KOPT-K1 (cell line): ENCODE measurements at regions not wholly inside any gene's neighbourhood (a gene's known extent, or its start where the extent isn't known, plus 50 kb on each side); places are given as distances from the start of the nearest gene placed in this dataset.
"Not testable (repeated sequence)": the region's sequence is repeated elsewhere in the genome, so short reads cannot be mapped to it uniquely, and the experiment has no call there.

Experiments
- H3K27ac ChIP-seq: fragments of 200-600 bp; sonication (generic); 2 replicates; pipeline ENCODE4 v1.5.1; 2016; ENCODE audit warnings: antibody characterized with exemption, mild to moderate bottlenecking, low read depth, low read length; ENCODE audit not compliant: poor library complexity, severe bottlenecking
- H3K36me3 ChIP-seq: fragments of 200-600 bp; sonication (generic); 2 replicates; pipeline ENCODE4 v1.5.1; 2017; ENCODE audit warnings: antibody characterized with exemption, mild to moderate bottlenecking, low read length, moderate library complexity; ENCODE audit not compliant: insufficient read depth
- H3K9me3 ChIP-seq: fragments of 200-600 bp; sonication (generic); 2 replicates; pipeline ENCODE4 v1.5.1; 2017; ENCODE audit warnings: antibody characterized with exemption, low read length, mild to moderate bottlenecking; ENCODE audit not compliant: insufficient read depth, poor library complexity, severe bottlenecking

DNA sequence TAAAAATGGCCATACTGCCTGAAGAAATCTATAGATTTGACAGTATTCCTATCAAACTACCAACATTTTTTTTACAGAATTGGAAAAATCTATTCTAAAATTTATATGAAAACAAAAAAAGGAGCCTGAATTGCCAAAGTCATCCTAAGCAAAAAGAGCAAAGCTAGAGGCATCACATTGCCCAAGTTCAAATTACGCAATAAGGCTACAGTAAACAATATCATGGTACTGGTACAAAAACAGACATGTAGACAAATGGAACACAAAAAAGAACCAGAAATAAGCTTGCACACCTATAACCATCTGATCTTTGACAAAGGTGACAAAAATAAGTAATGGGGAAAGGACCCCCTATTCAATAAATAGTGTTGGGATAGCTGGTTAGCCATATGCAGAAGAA lies 50.2 kb upstream of the THSD7B start:
- Histone ChIP-seq H3K9me3 (no peaks in the 10 kb centered on the region), H3K36me3 (no peaks in the 10 kb centered on the region), H3K27ac (no peak overlapping the region)

DNA sequence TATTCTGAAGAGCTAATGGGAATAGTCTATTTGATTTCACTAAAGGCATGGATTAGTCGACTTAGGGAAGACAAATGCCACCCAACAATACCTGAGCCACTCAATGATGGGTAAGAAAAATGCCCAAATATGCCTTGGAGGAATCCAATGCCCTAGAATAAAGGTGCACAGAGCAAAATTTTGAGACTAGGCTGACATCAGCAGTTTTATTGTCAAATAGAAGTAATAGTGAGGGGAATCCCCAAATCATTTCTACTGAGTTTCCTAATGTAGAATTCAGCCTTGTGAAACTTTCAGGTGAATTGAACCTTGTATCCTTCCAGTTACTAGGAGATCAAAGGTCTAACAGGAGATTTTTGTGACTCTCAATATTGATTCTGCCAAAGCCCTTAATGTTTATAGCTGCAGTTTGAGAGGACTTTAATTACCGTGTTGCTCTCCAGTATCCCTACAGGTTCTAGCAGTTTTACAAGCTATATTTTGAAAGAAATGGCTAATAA lies 50.8 kb upstream of the THSD7B start:
- H3K36me3 ChIP-seq: no peaks in the 10 kb centered on the region
- H3K27ac ChIP-seq: no peak overlapping the region
- H3K9me3 ChIP-seq: no peaks in the 10 kb centered on the region

DNA sequence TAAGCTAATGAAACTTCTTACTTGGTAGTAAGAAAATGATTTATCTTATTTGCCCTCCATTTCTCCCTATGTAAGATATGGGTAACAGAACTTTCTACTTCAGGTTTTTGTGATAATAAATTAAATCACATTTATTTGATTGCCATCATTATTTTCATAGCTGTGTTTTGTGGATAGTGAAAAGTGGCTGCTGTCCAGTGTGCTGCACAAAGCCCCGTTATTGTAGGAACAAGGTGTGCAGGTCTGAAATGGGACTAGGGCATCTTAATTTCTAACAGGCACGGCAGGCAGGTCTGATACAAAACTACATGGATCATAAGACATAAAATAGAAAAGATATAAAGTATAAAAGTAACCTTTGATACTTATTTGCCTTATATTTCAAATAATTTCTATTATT lies 51.6 kb upstream of the THSD7B start:
- H3K9me3 ChIP-seq: no peaks in the 10 kb centered on the region
- H3K27ac ChIP-seq: no peak overlapping the region
- no peaks in the 10 kb centered on the region for H3K36me3 ChIP-seq

DNA sequence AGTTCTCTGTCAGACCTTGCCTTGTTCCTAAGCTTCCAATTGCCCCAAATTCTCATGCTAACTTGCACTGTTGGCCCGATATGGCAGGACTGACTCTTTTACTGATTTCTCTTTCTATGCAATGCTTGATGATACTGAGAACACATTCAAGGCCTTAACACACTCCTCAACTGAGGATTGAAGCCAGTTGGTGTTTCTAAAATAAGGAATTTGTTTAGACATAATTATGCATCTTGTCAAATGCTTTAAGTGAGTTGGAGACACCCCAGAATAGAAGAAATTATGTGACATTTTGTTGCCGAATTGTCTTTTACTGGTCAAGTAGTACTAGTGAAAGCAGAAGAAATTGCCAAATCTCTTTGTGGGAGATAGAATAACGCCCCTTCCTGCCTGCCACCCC lies 60.0 kb upstream of the THSD7B start:
- Histone ChIP-seq H3K36me3 (no peaks in the 10 kb centered on the region), H3K27ac (no peak overlapping the region), H3K9me3 (no peaks in the 10 kb centered on the region)

DNA sequence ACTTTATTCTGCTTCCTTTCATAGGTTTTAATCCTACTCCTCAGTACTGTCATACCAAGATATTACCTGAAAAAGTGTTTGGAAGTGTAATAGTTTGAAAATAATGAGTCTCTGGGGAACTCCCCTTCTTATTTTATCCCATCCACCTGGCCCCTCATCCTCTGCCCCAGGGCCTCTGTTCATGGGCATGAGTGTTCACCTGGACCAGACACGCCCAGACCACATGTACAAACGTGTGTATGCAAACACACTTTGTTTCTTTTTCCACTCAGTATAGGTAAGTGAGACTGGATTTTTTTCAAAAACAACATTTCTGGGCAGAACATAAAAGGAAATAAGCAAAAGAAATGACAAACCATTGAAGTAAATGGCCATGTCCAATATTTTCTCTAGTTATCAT lies 62.1 kb upstream of the THSD7B start:
- H3K9me3 ChIP-seq: no peaks in the 10 kb centered on the region
- no peak overlapping the region for H3K27ac ChIP-seq
- no peaks in the 10 kb centered on the region for H3K36me3 ChIP-seq

DNA sequence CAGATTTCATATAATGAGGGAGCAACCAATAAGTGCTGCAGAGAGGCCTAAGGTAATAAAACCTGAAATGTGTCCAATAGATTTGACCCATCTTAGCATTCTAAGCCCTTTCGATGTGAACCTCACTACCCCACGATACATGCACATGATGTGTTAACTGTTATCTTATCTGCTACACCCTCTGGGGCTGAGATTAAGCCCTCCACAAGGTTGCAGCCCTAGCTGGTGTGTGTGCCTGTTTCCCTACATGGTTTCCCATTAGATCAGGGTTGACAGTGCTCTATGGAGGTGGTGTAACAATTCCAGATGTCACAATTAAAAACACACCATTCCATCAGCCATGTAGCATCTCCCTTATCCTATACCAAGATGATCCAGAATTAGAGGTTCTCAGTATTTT lies 68.9 kb upstream of the THSD7B start:
- Histone ChIP-seq H3K27ac (no peak overlapping the region), H3K36me3 (no peaks in the 10 kb centered on the region), H3K9me3 (no peaks in the 10 kb centered on the region)

DNA sequence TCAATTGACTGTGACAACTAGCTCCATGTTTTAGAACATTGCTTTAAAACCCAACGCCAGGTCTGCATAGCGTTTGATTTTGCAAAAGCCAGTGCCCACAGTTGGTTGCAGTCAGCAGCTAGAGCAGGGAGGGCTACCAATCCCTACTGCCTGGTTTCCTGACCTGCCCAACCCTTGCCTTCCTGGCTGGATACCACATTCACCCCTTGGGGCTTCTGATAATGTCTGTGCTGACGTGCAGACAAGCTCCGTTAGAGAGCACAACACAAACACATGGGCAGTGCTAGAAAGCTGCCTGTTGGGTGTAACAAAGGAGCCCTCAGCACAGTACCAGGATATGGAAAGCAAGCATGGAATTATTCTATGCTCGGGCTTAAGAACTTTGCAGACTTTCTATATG lies 71.4 kb upstream of the THSD7B start:
- Histone ChIP-seq H3K27ac (no peak overlapping the region), H3K36me3 (no peaks in the 10 kb centered on the region), H3K9me3 (no peaks in the 10 kb centered on the region)

DNA sequence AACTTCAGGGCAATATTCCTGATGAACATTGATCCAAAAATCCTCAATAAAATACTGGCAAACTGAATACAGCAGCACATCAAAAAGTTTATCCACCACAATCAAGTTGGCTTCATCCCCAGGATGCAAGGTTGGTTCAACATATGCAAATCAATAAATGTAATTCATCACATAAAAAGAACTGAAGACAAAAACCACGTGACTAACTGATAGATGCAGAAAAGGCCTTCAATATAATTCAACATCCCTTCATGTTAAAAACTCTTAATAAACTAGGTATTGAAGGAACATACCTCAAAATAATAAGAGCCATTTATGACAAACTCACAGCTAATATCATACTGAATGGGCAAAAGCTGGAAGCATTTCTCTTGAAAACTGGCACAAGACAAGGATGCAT lies 85.3 kb upstream of the THSD7B start:
- H3K36me3 ChIP-seq, H3K27ac ChIP-seq, H3K9me3 ChIP-seq: not testable (repeated sequence)

DNA sequence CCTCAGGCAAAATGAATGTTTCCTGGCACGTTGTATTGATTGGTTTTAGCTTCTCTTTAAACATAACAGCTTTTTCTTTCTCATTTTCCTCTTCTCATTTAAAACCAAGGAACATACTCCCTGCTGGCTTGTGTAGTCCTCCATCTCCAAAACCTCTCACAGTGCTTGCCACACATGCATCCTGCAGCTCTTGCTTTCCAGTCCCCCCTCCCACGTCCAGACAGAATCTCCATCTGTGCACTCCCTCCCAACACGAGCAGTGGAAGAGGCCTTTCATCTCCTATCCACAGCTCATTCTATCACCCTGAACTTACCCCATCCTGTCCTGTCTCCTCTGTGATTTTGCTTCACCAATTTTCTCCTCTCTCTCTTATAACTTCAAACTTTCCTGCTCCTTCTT lies 99.6 kb upstream of the THSD7B start:
- Histone ChIP-seq H3K9me3 (no peaks in the 10 kb centered on the region), H3K27ac (no peak overlapping the region), H3K36me3 (no peaks in the 10 kb centered on the region)

DNA sequence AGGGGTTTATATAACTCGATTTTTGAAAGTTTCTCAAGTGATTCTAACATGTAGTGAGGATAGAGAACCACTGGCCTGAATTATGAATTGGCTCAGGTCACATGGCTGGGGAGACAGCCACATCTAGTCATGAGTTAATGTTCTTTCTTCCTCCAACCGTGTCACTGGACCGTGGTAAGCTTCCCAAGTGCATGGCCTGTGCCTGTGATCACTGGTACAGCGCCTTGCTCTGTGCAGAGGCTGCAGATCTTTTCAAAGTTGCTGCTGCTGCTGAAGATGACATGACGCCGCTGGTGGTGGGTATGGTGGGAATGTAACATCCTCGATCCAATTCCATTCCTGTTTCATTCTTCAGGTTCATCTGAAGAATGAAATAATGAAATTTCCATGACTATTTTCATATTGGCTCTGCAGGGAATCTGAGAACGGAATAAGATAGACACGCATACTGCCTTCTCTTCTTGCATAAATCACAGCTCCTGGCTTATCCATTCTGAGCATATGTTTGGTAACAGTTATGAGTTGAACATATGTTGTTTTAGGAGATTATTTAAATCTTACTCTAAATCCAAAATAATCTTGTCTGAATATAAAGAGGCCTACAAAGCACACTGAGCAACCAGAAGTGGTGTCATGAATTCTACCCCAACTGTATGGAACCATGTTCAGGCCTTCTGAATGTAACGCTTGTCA lies 100.5 kb upstream of the THSD7B start:
- Histone ChIP-seq H3K36me3 (no peaks in the 10 kb centered on the region), H3K27ac (no peak overlapping the region), H3K9me3 (no peaks in the 10 kb centered on the region)

DNA sequence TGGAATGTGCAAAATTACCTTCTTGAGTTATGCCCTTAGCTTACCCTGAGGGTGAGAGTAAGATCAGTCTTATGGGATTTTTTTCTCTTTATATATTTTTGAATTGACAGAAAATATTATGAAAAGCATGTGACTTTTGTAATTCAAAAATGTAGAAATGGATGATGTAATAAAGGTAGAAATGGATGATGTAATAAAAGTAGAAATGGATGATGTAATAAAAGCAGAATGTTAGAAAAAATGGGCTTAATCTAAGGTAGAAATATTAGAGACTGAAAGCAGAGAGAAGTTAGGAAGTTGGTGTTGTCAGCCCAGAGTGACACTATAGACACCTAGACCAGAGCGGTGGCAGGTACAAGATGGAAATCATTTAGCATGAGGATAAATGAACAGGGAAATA lies 107.1 kb upstream of the THSD7B start:
- no peak overlapping the region for H3K27ac ChIP-seq
- H3K9me3 ChIP-seq: no peaks in the 10 kb centered on the region
- H3K36me3 ChIP-seq: no peaks in the 10 kb centered on the region

DNA sequence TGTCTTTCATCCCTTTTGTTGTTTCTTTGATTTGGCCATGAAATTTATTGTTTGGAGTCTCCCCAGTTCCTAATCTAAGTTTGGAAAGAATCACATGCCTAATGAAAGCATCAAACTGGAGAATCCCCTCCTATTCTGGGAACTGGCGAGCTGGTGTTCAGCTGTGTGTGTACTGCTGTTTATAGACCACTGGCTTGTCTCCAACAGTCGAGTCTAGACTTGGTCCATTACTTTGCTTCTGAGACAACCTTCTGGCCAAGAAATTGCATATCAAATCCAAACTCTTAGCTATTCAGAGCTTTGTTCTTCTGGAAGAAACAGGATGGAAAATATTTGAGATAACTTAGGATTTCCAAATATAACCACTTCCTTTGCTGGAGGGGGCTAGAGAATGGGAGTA lies 111.5 kb upstream of the THSD7B start:
- Histone ChIP-seq H3K9me3 (no peaks in the 10 kb centered on the region), H3K27ac (no peak overlapping the region), H3K36me3 (no peaks in the 10 kb centered on the region)

DNA sequence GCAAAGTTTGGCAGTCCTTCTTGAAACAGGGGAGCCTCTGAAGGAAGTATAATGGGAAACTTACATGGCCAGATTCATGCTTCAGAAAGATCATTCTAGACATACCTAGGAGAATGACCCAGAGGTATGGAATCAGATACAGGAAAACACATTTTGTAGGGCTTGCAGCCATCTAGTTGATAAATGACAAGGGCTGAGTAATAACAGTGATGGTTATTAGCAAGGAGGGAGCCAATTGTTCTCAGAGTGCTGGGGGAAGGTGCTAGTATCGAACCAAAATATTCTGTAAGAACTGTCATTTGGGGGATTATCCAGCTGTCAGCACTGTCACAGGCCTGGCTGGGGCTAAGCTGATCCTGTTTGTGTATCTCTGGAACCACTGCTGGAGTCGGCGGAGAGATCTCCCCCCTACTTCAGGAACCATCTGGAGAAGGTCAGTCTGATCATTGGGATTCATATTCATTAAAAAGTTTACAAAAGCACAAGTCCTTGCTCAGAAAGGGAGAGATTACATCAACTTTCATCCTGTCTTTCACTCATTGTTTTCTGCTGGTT lies 113.8 kb upstream of the THSD7B start:
- no peak overlapping the region for H3K27ac ChIP-seq
- H3K9me3 ChIP-seq: no peaks in the 10 kb centered on the region
- no peaks in the 10 kb centered on the region for H3K36me3 ChIP-seq

DNA sequence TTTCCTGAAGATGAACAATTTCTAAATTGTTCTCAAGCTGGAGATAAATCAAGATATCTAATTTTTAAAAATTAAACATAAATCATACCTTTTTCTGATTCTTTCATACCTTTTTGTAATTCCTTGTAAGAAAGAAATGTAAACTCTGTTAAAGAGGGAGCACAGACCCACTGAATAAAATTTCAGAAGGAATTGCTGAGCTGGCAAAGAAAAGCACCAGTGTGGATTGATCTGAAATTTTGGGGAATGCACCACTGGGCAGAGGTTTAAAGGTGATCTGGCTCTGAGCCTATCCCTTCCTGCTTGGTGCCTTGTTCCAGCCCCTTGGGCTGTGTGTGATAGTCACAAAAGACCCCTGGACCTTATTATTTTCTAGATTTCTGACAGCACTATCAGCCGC lies 118.3 kb upstream of the THSD7B start:
- no peaks in the 10 kb centered on the region for H3K36me3 ChIP-seq
- no peaks in the 10 kb centered on the region for H3K9me3 ChIP-seq
- H3K27ac ChIP-seq: no peak overlapping the region

DNA sequence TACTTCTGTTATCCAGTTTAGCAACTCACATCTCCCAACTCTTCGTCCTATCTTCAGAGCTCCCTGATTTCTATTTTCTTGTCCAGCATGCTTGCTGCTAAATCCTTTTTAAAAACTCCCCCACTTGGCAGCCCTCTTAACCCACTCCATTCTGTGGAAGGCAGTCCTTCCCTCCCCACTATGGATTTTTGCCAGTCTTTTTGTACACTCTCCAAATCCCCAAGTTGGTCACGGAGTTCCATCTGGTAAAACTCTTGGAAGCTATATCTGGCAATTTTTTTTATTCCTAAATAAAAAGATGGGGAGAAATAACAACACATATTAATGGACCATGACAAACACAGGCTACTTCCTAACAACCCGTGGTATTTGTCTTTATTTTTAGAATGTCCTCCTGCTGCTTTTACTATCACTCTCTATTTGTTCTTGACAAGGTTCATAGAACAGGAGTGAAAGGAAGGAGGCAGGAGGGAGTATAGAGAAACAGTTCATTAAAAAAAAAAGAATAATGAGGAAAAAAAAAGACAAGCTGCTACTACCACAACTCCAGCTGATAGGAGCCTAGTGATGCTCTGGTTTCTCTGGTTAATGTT lies 120.0 kb upstream of the THSD7B start:
- Histone ChIP-seq H3K27ac (no peak overlapping the region), H3K9me3 (no peaks in the 10 kb centered on the region), H3K36me3 (no peaks in the 10 kb centered on the region)

DNA sequence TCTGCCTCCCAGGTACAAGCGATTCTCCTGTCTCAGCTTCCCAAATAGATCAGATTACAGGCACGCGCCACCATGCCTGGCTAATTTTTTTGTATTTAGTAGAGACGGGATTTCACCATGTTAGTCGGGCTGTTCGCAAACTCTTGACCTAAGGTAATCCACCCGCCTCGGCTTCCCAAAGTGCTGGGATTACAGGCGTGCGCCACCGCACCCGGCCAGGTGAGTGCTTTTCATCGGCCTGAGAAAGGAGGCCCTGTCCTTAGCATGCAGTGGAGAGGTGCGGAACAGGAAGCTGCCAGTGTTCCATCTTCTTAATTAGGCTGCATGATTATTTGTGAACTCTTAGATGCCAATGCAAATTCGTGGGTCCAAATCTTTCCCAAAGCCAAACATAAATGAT lies 125.7 kb upstream of the THSD7B start:
- Histone ChIP-seq H3K36me3 (no peaks in the 10 kb centered on the region), H3K9me3 (no peaks in the 10 kb centered on the region), H3K27ac (no peak overlapping the region)
